GM19468 (cell line): ENCODE measurements at regions not wholly inside any gene's neighbourhood (a gene's known extent, or its start where the extent isn't known, plus 50 kb on each side); places are given as distances from the start of the nearest gene placed in this dataset.

Experiments used
- ATAC-seq: cut with Tn5 transposase; IDR thresholded peaks from one replicate; pipeline ENCODE4 v1.9.1; 2021; ENCODE audit warnings: mild to moderate bottlenecking, moderate library complexity, moderate number of reproducible peaks; ENCODE audit not compliant: unreplicated experiment; ENCODE audit errors: extremely low read depth

- ATAC-seq, result no peak
Observed at GRCh38 chr7:22962775-22963350, 51.1 kb downstream of the HYCC1 start.

DNA sequence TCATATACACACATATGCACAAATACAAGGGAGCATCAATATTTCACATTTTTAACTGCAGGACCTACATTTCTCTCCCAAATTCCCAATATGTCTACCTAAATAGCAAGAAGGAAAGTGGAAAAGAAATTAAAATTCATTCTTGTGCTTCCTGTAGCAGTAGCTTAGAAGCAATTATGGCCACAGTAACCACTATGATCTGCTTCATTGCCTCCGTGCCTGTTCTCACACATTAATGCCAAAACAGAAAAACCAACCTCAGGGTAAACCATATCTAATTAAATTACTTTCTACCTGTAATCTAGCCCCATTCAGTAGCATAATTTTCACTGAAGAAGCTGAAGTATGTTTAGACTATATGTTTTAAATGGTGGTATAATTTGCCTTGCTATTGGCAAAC, 55.2 kb downstream of the HYCC1 start:
- ATAC-seq, result no peak

GRCh38 chr7:22954251-22954650, 59.7 kb downstream of the HYCC1 start:
- ATAC-seq, result no peak

GRCh38 chr7:22952306-22953015, 61.5 kb downstream of the HYCC1 start:
- ATAC-seq, result no peak

DNA sequence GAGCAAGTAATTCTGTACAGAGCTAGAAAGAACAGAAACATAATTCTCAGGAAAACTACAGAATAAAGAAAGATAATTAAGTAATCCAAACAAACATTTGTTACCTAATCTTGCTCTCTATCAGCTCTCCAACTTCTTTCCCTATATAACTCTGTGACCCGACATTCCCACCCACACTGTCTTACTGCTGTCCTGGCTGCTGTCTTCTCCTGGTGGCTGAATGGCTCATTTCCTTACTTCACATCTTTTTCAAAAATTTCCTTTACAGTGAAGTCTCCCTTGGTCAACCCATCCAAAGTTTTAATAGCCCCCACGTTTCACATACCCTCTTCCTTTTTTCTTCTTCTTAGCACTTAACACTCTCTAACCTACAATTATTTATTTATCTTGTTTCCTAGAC, 64.0 kb downstream of the HYCC1 start:
- no peak for ATAC-seq

- no peak for ATAC-seq
Observed at GRCh38 chr7:22949221-22949620, 64.7 kb downstream of the HYCC1 start.

GRCh38 chr7:22948770-22949169, 65.2 kb downstream of the HYCC1 start:
- ATAC-seq, result no peak

- no peak for ATAC-seq
Observed at GRCh38 chr7:22945584-22945983, 68.3 kb downstream of the HYCC1 start.

- ATAC-seq, result no peak
Observed at GRCh38 chr7:22944510-22944909, 69.4 kb downstream of the HYCC1 start.

GRCh38 chr7:22944022-22944421, 69.9 kb downstream of the HYCC1 start:
- no peak for ATAC-seq

GRCh38 chr7:22942191-22942590, 71.7 kb downstream of the HYCC1 start:
- no peak for ATAC-seq

- ATAC-seq, result no peak
Observed at GRCh38 chr7:22939842-22940241, 74.1 kb downstream of the HYCC1 start.

- ATAC-seq, result no peak
Observed at GRCh38 chr7:22937946-22938345, 76.0 kb downstream of the HYCC1 start.

DNA sequence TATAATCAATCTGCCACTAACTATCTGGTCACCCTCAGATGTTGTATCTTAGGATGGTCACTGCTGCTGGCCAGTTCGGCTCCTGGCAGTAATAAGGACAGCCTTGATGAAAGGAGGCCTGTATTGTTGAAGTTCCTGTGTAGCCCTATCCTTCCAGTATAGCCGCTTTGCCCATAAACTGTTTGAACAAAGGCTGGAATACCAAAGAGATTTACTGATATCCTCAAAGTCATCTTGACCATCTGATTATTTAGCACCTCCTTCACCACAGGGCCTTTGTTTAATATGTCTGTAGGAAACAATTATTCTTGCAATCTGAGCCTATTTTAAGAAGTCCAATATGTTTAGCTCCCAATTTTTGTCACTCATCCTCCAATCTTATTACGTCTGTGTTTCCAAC, 77.7 kb downstream of the HYCC1 start:
- no peak for ATAC-seq

- ATAC-seq, result no peak
Observed at GRCh38 chr7:22935269-22935668, 78.7 kb downstream of the HYCC1 start.

DNA sequence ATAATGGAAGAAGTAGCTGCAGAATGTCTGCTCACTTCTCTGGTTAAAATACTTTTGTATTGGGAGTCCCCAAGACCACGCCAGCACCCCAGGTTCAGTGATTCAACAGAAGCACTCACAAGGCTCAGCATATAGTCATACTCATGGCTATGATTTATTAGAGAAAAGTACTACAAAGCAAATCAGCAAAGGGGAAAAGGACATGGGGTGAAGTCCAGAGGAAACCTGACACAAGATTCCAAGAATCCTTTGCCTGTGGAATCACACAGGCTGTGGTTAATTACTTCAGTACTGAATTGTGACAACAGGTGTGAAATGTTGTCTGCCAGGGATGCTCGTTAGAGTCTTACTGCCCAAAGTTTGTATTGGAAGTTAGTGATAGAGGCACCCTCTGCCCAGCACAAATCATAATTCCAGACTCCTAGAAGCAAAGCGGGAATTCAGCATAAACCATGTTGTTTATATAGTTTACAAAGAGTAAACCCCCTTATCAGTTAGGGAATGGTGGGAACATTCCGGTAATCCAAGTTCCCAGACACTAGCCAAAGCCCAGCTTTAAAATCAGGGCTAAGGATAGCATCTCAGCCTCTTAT, 79.4 kb downstream of the HYCC1 start:
- no peak for ATAC-seq

- no peak for ATAC-seq
Observed at GRCh38 chr7:22934023-22934422, 79.9 kb downstream of the HYCC1 start.

DNA sequence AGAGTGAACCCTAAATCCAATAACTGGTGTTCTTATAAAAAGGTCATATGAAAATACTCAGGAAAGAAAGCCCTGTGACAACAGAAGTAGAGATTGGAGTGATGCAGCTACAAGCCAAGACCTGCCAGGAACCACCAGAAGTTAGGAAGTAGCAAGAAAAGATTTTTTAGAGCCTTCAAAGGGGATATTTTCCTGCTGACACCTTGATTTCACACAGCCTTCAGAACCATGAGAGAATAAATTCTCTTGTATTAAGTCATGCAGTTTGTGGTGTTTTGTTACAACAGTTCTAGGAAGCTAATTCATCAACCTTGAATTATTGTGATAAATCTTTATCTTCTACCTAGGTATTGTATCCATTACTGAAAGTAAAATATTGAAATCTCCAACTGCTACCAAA, 81.0 kb downstream of the HYCC1 start:
- no peak for ATAC-seq

- ATAC-seq, result no peak
Observed at GRCh38 chr7:22931011-22931410, 82.9 kb downstream of the HYCC1 start.

DNA sequence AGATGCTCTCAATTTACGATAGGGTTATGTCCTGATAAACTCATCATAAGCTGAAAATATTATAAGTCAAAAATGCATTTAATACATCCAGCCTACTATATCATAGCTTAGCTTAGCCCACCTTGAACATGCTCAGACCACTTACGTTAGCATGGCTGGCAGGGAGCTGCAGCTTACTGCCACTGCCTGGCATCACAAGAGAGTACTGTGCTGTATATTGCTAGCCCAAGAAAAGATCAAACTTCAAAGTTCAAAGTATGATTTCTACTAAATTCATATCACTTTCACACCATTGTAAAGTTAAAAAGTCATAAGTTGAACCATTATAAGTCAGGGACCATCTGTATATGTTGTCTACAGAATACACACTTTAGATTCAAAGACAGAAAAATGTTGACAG, 91.6 kb downstream of the HYCC1 start:
- ATAC-seq, result no peak

- ATAC-seq, result no peak
Observed at GRCh38 chr7:22921386-22922086, 92.4 kb downstream of the HYCC1 start.
